ENCODE measurements at regions not wholly inside any gene's neighbourhood (a gene's known extent, or its start where the extent isn't known, plus 50 kb on each side); places are given as distances from the start of the nearest gene placed in this dataset.

- TF ChIP-seq CTCF (conservative IDR thresholded peaks at IDR 0.05; ENCODE audit: low read depth, low read length) (no peak), MXI1 (IDR thresholded peaks at IDR 0.05; ENCODE audit: borderline replicate concordance, low read depth, low read length) (no peak), RAD21 (IDR thresholded peaks at IDR 0.05; ENCODE audit: low read length) (no peak), POLR2A (IDR thresholded peaks at IDR 0.05; ENCODE audit: low read depth, low read length) (no peak), RFX5 (IDR thresholded peaks at IDR 0.05; ENCODE audit: low read depth, low read length) (no peak), USF2 (IDR thresholded peaks at IDR 0.05; ENCODE audit: low read depth, low read length) (no peak), FOS (IDR thresholded peaks at IDR 0.05; ENCODE audit: low read depth, low read length) (no peak), SMC3 (IDR thresholded peaks at IDR 0.05; ENCODE audit: low read depth, low read length) (no peak), MAFK (IDR thresholded peaks at IDR 0.05; ENCODE audit: low read depth, low read length) (no peak), RCOR1 (IDR thresholded peaks at IDR 0.05; ENCODE audit: insufficient replicate concordance, low read length) (no peak), CHD1 (IDR thresholded peaks at IDR 0.05; ENCODE audit: low read depth, low read length) (no peak), BHLHE40 (IDR thresholded peaks at IDR 0.05; ENCODE audit: low read depth, low read length) (no peak), ELK1 (IDR thresholded peaks at IDR 0.05; ENCODE audit: borderline replicate concordance, low read depth, low read length) (no peak)
Measured at GRCh38 chr12:13701502-13701901, 279.9 kb downstream of the GRIN2B start.

Measured in IMR-90 (cell line).